Bone marrow (tissue), 2 donors: ENCODE measurements at regions not wholly inside any gene's neighbourhood (a gene's known extent, or its start where the extent isn't known, plus 50 kb on each side); places are given as distances from the start of the nearest gene placed in this dataset.
"Not testable (repeated sequence)": the region's sequence is repeated elsewhere in the genome, so short reads cannot be mapped to it uniquely, and the experiment has no call there.

Experiments used
- DNase-seq, 2 donors: peaks; one replicate each; lab custom pipeline; 2025; lab: John Stamatoyannopoulos, UW

DNA sequence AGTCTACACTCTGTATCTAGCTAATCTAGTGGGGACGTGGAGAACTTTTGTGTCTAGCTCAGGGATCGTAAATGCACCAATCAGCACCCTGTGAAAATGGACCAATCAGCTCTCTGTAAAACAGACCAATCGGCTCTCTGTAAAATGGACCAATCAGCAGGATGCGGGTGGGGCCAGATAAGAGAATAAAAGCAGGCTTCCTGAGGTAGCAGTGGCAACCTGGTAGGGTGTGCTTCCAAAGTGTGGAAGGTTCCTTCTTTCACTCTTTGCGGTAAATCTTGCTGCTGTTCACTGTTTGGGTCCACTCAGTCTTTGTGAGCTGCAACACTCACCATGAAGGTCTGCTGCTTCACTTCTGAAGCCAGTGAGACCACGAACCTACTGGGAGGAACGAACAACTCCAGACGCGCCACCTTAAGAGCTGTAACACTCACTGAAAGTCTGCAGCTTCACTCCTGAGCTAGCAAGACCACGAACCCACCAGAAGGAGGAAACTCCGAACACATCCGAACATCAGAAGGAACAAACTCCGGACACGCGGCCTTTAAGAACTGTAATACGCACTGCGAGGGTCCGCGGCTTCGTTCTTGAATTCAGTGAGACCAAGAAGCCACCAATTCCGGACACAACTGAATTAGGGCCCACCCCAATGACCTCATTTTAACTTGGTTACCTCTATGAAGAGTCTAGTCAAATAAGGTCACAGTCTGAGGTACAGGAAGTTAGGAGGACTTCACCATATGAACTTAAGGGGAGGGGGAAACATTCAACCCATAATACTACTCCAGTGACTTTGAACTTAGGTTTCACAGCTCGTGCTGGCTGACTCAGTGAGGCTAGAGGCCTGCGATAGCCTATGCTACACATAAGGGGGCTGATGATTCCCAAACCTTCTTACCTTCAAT lies 59.8 kb upstream of the LPGAT1 start:
- DNase-seq: not testable (repeated sequence)

- peak in 1 of 2 donors; percentile 3 for DNase-seq
Observed at GRCh38 chr1:211889307-211890090, 58.9 kb upstream of the LPGAT1 start.

DNA sequence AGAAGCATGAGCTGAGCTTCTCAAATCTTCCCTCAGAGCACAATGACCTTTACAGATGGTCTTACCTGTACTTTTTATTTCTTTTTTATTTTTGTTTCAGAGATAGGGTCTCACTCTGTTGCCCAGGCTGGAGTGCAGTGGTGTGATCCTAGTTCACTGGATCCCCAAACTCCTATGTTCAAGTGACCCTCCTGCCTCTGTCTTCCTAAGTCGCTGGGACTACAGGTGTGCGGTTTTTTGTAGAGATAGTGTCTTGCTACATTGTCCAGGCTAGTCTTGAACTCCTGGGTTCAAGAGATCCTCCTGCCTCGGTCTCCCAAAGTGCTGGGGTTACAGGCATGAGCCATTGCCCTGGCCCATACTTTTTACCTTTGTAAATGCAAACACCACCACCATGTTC lies 56.0 kb upstream of the LPGAT1 start:
- no peak for DNase-seq

- DNase-seq: no peak
Observed at GRCh38 chr1:211885747-211886522, 55.4 kb upstream of the LPGAT1 start.

GRCh38 chr1:211882381-211883004 lies 51.9 kb upstream of the LPGAT1 start:
- DNase-seq: no peak
